Prostate gland (tissue), 1 donor: ENCODE measurements at regions not wholly inside any gene's neighbourhood (a gene's known extent, or its start where the extent isn't known, plus 50 kb on each side); places are given as distances from the start of the nearest gene placed in this dataset.

ENCODE experiments used
- POLR2A ChIP-seq: fragments of 450-650 bp; IDR thresholded peaks from one replicate; pipeline ENCODE4 v1.6.1; 2016; ENCODE audit warnings: antibody characterized with exemption, mild to moderate bottlenecking
- POLR2AphosphoS5 ChIP-seq: sonication (generic); formaldehyde crosslinking; IDR thresholded peaks from one replicate; pipeline ENCODE4 v1.6.1; 2017; ENCODE audit warnings: antibody characterized with exemption

GRCh38 chr2:46816151-46816845 lies 99.3 kb downstream of the MCFD2 start:
- no peak for TF ChIP-seq POLR2AphosphoS5
- TF ChIP-seq POLR2A, result no peak
